OCI-LY3 (cell line): ENCODE measurements at regions not wholly inside any gene's neighbourhood (a gene's known extent, or its start where the extent isn't known, plus 50 kb on each side); places are given as distances from the start of the nearest gene placed in this dataset.

Source experiments
- H2AFZ ChIP-seq: fragments of 200-600, 300-600 bp; shearing (Covaris generic); 2 replicates; pipeline ENCODE4 v1.6.0; 2014; ENCODE audit warnings: antibody characterized with exemption, low read depth, low read length
- H3K27ac ChIP-seq: fragments of 200-600, 300-600 bp; sonication (generic); 2 replicates; pipeline ENCODE4 v1.5.1; 2014; ENCODE audit warnings: mild to moderate bottlenecking, low read length, moderate library complexity, mixed read lengths
- H3K27me3 ChIP-seq: fragments of 200-600, 300-600 bp; sonication (generic); 2 replicates; pipeline ENCODE4 v1.6.1; 2014; ENCODE audit warnings: low read depth, low read length, mixed read lengths
- H3K36me3 ChIP-seq: fragments of 200-600, 300-600 bp; sonication (generic); replicated peaks from 2 replicates; pipeline ENCODE3; 2014; ENCODE audit warnings: low read depth, low read length, mixed read lengths
- H3K4me1 ChIP-seq: fragments of 300-600, 200-600 bp; sonication (generic); 2 replicates; pipeline ENCODE4 v1.6.1; 2014; ENCODE audit warnings: low read length, mixed read lengths
- H3K4me2 ChIP-seq: fragments of 200-600, 300-600 bp; sonication (generic); 2 replicates; pipeline ENCODE4 v1.6.1; 2014; ENCODE audit warnings: low read length, mixed read lengths
- H3K4me3 ChIP-seq: fragments of 300-600, 200-600 bp; sonication (generic); 2 replicates; pipeline ENCODE4 v1.5.1; 2014; ENCODE audit warnings: antibody characterized with exemption, mild to moderate bottlenecking, low read length, moderate library complexity
- H3K79me2 ChIP-seq: fragments of 300-600, 200-600 bp; shearing (Covaris generic); 2 replicates; pipeline ENCODE4 v1.6.1; 2014; ENCODE audit warnings: mild to moderate bottlenecking, low read length, mixed read lengths
- H3K9ac ChIP-seq: fragments of 300-600, 200-600 bp; shearing (Covaris generic); 2 replicates; pipeline ENCODE4 v1.6.0; 2014; ENCODE audit warnings: mild to moderate bottlenecking, low read length, moderate library complexity
- H3K9me3 ChIP-seq: fragments of 200-600, 300-600 bp; shearing (Covaris generic); 2 replicates; pipeline ENCODE4 v1.6.1; 2014; ENCODE audit warnings: low read length, mixed read lengths; ENCODE audit not compliant: insufficient read depth
- H4K20me1 ChIP-seq: fragments of 200-600, 300-600 bp; sonication (generic); 2 replicates; pipeline ENCODE4 v1.6.1; 2016; ENCODE audit warnings: low read length, mixed read lengths; ENCODE audit not compliant: insufficient read depth
- CTCF ChIP-seq: fragments of 200-600, 300-600 bp; sonication (generic); IDR thresholded peaks from 2 replicates; pipeline ENCODE4 v1.5.1; 2014; ENCODE audit warnings: antibody characterized with exemption, low read length, low read depth
- EZH2phosphoT487 ChIP-seq: fragments of 200-600 bp; shearing (Covaris generic); IDR thresholded peaks from 2 replicates; pipeline ENCODE4 v1.6.1; 2018; ENCODE audit warnings: antibody characterized with exemption, mixed run types, low read depth

GRCh38 chr3:159069866-159070425 is 268.1 kb downstream of the MFSD1 start:
- Histone ChIP-seq H3K27me3 (no peaks in the 10 kb centered on the region; the same call in 1 of the 2 replicates), H3K9me3 (no peaks in the 10 kb centered on the region), H3K79me2 (no peaks in the 10 kb centered on the region), H3K4me3 (no peak overlapping the region), H2AFZ (no peak overlapping the region), H3K27ac (no peak overlapping the region), H3K4me1 (no peaks in the 10 kb centered on the region), H3K9ac (no peak overlapping the region), H3K4me2 (no peak overlapping the region), H4K20me1 (no peaks in the 10 kb centered on the region), H3K36me3 (no peaks in the 10 kb centered on the region)
- TF ChIP-seq EZH2phosphoT487 (no peak), CTCF (no peak)

- no peak overlapping the region for H3K4me3 ChIP-seq
- no peak overlapping the region for H2AFZ ChIP-seq
- no peaks in the 10 kb centered on the region for H3K4me1 ChIP-seq
- H3K9ac ChIP-seq: no peak overlapping the region
- H4K20me1 ChIP-seq: no peaks in the 10 kb centered on the region
- H3K9me3 ChIP-seq: no peaks in the 10 kb centered on the region
- no peaks in the 10 kb centered on the region; the same call in 1 of the 2 replicates for H3K27me3 ChIP-seq
- no peaks in the 10 kb centered on the region for H3K79me2 ChIP-seq
- H3K36me3 ChIP-seq: no peaks in the 10 kb centered on the region
- no peak overlapping the region for H3K27ac ChIP-seq
- TF ChIP-seq EZH2phosphoT487 (no peak), CTCF (no peak)
- H3K4me2 ChIP-seq: no peak overlapping the region
Measured at GRCh38 chr3:159074756-159075701, 273.2 kb downstream of the MFSD1 start.

- H3K27me3 ChIP-seq: no peaks in the 10 kb centered on the region
- H3K4me1 ChIP-seq: no peaks in the 10 kb centered on the region
- no peaks in the 10 kb centered on the region for H3K36me3 ChIP-seq
- no peaks in the 10 kb centered on the region for H3K79me2 ChIP-seq
- no peaks in the 10 kb centered on the region for H4K20me1 ChIP-seq
- no peak overlapping the region for H3K4me3 ChIP-seq
- no peak overlapping the region for H2AFZ ChIP-seq
- no peaks in the 10 kb centered on the region for H3K9me3 ChIP-seq
- no peak overlapping the region for H3K4me2 ChIP-seq
- H3K27ac ChIP-seq: no peak overlapping the region
- no peak overlapping the region for H3K9ac ChIP-seq
- TF ChIP-seq EZH2phosphoT487 (no peak), CTCF (no peak)
Measured at GRCh38 chr3:159077860-159078259, 276.0 kb downstream of the MFSD1 start.

GRCh38 chr3:159080256-159080655 is 278.4 kb downstream of the MFSD1 start:
- Histone ChIP-seq H3K9me3 (no peaks in the 10 kb centered on the region; the same call in 1 of the 2 replicates), H3K27me3 (no peaks in the 10 kb centered on the region), H3K4me3 (no peak overlapping the region), H3K4me2 (no peak overlapping the region), H3K27ac (no peak overlapping the region), H3K36me3 (no peaks in the 10 kb centered on the region), H2AFZ (no peak overlapping the region), H3K4me1 (no peaks in the 10 kb centered on the region), H3K79me2 (no peaks in the 10 kb centered on the region), H4K20me1 (no peaks in the 10 kb centered on the region), H3K9ac (no peak overlapping the region)
- TF ChIP-seq CTCF (no peak), EZH2phosphoT487 (no peak)
